GM04504 (cell line): ENCODE measurements at regions not wholly inside any gene's neighbourhood (a gene's known extent, or its start where the extent isn't known, plus 50 kb on each side); places are given as distances from the start of the nearest gene placed in this dataset.
"Not testable (repeated sequence)": the region's sequence is repeated elsewhere in the genome, so short reads cannot be mapped to it uniquely, and the experiment has no call there.

Experiments
- DNase-seq: peaks from one replicate; pipeline ENCODE4 v3.0.0-alpha.2; 2012; ENCODE audit warnings: low read depth

DNA sequence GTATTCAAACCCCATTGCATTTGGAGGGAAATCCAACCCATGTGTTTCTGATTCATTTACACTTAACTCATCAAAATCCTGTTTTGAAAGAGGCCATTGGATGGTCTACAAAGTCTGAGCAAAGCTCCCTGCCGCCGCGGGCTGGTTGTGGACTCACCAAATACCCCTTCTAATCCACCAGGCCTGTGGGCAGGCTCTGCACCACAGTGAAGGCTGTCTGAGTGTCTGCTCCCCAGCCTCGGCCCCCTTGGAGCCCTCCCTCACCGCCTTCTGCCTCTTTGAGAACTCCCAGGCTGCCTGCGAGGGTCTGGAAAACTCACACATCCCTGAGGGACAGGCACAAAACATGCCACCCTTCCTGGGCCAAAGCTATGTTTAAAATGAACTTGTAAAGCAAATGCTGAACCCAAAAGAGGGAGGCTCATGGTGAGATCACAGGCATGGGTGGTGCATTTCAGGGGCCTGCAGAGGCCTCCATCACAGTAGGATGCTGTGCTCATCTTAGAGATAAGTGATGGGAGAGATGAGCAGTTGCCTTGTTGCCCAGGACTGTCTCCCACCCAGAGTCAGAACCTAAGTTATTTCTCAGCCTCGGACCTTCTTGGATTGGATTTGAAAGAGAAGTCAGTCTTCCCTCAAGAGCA is 225.0 kb downstream of the CYP26B1 start:
- no peak for DNase-seq

DNA sequence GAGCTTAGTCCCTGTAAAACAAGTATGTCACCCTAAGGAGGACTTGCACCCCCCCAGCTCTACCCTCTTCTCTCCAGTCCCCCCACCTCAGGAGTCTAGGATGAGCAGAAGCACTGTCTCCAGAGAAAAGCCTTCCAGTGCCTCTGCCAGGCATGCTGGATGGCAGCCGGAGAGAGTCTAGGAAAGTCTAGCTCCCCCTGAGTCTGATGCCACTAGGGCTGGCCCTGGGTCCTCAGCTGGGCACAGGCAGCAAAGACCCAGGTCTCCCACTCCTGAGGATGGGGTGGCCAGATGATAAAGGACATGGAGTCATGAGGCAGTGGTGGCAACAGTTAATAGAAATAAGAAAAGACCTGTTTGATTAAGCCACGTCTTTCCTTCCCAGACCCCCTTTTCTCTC is 225.6 kb downstream of the CYP26B1 start:
- DNase-seq, result no peak

DNA sequence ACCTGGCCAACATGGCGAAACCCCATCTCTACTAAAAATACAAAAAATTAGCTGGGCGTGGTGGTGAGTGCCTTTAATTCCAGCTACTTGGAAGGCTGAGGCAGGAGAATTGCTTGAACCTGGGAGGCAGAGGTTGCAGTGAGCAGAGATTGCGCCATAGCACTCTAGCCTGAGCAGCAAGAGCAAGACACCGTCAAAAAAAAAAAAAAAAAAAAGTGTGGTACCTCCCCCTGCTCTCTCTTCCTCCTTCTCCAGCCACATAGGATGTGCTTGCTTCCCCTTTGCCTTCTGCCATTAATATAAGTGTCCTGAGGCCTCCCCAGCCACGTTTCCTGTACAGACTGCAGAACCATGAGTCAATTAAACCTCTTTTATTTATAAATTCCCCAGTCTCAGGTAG is 226.8 kb downstream of the CYP26B1 start:
- DNase-seq, result not testable (repeated sequence)

DNA sequence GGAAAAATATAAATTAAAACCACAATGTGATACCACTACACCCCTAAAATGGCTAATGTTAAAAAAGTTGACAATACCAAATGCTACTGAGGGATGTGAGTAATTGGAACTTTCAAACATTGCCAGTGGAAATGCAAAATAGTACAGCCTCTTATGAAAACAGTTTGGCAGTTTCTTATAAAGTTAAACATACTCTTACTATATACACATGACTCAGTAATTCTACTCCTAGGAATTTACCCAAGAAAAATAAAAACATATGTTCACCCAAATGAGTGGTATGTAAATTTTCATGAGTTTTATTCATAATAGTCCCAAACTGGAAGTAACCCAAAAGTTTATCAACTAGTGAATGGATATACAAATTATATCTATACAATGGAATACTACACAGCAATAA is 228.0 kb downstream of the CYP26B1 start:
- no peak for DNase-seq

DNA sequence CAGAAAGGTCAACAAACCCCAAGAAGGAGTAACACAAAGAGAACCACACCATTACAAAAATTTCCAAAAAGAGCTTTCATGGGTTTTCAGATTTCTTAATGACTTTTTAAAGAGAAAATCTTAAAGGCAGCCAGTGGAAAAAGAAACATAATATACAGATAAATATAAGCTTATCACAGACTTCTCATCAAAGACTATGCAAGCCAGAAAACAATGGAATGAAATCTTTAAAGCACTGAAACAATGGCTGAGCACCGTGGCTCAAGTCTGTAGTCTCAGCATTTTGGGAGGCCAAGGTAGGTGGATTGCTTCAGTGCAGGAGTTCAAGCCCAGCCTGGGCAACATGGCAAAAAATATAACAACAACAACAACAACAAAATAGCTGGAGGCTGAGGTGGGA is 237.4 kb downstream of the CYP26B1 start:
- DNase-seq, result no peak

DNA sequence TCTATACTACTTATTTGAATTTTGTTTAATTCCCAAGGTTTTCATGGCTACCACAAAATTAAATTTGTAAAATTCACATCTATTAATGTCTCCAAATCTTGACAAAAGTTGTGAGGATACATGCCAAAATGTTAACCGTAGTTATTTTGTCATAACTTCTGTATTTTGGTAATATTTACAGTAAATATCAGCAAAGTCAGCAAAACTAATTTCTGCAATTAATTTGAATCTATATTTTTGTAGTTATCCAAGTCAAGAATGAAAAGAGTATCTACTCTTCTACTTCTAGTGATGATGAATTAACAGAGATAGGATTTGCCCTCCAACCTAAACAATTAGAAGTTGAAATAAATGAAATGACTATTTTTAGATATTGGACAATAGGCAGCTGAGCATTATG is 238.9 kb downstream of the CYP26B1 start:
- no peak for DNase-seq

DNA sequence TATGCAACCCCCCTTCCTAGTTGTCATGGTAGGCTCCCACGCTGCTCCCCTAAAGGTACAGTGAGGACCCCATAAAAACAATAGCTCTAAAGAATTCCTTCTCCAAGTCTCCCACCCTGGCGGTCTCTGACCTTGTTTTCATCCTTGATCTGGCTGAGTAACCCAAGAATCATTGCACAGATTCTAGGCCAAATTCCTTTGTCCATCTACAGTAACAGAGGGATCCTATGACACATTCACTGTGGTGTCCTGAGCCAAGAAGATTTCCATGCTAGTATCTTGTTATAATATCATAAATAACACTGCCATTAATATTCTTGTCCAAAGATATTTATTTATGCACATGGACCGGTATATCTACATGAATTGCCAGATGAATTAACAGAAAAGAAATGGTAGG is 240.2 kb downstream of the CYP26B1 start:
- DNase-seq, result no peak

DNA sequence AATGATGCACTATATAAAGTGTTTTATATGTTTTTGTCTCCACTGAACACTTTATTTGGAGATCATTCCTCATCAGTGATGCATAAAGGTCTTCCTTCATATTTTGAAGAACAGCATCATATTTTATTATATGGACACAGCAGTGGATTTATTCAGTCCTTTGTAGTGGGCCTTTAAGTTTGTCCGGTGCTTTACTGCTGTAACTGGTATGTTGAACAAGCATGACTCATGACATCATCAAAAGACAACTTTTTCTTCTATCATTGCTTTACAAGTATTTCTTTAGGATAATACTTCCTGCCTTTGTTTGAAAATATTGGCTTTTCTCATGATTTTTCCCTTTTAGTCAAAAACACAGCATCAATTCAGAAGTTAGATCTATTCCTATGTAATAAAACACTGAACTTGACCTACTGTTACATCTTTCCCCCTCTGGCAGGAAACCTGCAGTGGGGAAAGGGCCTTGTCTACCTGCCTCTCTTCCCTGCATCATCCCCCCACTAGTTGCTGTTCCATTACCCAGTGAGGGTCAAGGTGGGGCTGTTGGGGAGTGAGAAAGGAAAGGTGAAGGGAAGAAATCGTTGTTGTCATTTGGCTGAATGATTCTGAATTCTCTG is 241.2 kb downstream of the CYP26B1 start:
- DNase-seq, result no peak

DNA sequence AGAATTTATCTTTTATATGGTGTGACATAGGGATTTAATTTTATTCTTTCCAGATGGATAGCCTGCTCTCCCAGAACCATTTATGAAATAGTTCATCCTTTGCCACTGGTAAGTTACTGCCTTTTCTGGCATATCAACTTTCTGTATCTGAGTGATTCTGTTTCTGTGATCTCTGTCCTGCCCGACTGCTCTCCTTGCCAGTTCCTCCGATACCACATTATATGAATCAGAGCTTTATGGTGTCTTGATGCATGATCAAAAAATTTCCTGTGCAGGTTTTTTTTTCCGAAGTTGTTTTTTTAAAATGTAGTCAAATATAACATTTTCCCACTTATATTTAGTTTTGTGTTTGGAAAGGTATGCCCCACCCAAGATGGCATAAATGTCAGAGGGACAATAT is 242.5 kb downstream of the CYP26B1 start:
- DNase-seq, result no peak

DNA sequence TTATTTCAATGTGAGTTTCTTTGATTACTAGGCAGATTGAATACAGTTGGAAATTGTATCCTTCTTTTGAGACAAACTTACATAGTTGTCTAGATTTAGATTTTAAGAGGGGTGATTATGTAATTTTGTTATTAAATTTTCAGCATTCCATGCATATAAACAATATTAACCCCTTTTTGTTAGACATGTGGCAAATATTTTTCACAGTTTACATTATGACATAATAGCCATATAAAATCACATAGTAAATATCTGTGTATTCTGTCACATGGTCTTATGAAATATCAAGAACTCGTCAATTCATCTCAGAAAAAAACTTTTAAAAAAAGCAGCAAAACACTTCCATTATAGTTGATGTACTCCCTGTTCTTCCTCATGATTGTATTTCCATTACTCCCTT is 243.8 kb downstream of the CYP26B1 start:
- no peak for DNase-seq

DNA sequence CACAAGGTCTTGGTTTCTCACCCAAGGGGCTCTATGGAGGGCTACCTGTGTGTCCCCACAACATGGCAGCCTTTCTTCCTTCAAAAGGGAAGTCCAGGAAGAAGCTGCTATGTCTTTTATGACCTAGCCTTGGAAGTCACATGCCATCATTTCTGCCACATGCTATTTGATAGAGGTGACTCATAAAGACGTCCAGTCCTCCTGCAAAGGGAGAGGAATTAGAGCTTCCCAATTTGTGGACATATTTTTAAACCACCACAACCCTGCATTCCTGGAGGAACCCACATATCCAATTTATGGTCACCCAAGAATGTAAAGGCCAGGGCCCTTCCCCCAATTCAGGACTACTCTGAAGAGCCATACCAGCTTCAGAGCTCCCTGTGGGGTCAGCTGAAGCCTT is 246.2 kb downstream of the CYP26B1 start:
- DNase-seq, result no peak

DNA sequence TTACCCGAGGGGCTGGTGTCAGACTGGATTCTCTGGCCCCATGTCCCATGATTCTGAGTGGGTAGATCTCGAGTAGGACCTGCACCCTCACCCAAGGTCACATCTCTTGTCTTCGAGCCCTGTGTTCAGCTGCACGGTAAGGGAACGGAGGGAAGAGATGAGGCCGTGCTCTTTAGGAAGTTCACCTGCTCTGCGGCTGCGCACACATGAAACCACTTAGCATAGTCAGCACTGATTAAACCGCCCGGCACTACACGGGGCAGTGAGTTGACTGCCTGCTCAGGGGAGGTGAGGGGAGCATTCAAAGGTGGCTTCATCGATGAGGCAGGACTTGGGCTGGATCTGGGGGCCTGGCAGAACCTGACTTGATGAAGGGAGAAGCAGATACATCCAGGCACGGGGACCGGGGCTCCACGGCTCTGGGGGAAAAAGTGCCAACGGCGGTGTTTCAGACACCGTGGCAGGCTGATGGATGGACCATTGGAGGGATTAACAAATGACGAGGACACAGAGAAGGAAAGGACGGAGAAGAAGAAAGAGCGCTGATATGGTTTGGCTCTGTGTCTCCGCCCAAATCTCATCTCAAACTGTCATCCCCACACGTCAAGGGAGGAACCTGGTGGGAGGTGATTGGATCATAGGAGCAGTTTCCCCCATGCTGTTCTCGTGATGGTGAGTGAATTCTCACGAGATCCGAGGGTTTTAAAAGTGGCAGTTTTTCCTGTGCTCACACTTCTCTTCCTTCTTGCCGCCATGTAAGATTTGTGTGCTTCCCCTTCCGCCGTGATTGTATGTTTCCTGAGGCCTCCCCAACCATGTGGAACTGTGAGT is 248.6 kb downstream of the CYP26B1 start:
- DNase-seq, result no peak

DNA sequence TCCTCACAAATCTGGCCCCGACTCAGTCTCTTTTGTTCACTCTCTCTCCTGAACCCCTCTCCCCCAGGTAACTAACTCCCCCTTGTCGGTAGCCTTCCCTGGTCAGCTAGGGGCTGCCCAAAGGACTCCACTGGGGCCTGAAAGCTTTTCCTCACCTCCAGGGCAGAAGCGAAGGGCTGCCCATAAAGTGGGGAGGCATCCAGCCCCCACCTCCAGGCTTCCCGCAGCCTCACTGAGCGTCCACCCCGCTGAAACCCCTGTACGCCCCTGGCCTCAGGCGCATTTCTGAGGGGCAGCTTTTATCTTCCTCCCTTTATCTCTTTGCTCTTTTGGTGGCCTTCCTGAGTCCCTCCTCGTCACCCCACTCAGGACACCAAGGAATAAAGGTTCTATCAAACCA is 249.3 kb downstream of the CYP26B1 start:
- no peak for DNase-seq

DNA sequence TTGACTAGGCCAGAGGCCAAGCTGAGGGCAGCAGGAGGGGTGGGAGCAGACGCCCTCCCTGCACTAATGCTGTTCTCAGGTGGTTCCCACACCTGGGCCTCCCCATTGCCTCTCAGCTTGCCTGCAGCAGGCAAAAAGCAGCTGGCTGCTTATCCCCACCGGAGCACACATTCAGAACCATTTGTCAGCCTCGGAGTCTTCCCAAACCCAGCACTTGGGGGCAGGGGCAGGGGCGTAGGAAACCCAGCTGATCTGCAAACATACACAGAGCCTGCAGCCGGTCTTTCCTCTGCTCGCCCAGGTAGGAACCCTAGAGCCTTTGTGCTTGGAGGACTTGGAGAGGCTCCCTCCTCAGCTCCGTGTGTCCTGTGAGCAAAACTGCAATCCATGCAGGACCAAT is 249.8 kb downstream of the CYP26B1 start:
- no peak for DNase-seq

DNA sequence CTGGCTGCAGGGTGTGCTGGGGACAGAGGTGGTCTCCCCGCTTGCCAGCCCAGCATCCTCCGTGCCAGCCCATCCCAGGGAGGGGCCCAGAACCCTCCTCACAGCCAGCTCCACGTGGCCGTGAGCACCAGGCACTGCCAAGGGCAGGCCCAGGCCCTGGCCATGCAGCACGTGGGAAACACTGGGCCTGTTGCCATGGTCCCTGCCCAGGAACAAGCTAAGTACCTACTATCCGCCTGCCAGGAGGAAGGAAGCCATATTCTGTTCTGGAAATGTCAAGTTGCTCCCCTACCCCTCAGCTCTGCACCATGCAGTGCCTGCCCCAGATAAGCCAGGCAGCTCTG is 250.6 kb downstream of the CYP26B1 start:
- DNase-seq, result no peak

DNA sequence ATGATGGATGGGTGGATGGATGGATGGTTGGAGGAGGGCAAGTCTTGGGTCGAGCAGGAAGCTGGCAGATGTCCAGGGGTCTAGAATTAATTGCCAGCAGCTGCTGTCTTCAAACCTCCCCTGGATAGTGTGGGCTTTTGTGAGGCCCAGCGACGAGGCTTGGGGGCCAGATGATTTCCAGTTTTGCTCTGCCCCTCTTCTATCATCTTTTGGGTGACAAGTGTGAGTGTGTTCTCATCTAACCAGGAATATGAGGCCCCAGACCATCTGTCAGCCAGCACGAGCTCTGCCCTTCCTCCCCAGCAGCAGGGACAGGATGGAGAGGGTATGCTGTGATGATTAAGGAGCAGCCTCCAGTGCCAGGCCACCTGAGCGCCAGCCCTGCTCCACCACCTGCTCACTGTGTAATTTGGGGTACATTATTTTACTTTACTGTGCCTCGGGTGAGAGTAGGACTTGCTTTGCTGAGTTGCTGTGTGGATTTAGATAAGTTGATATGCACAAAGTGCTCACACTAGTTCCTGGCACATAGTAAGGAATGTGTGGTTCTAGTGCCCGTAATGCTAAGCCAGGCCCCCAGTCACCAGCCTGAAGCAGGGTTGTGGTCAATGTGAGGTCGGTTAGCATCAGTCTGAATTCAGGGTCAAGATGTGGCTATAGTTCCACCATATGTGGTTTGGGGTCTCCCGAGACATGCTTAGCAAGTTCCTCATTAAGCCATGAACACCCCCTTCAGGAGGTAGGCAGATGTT is 251.1 kb downstream of the CYP26B1 start:
- no peak for DNase-seq

DNA sequence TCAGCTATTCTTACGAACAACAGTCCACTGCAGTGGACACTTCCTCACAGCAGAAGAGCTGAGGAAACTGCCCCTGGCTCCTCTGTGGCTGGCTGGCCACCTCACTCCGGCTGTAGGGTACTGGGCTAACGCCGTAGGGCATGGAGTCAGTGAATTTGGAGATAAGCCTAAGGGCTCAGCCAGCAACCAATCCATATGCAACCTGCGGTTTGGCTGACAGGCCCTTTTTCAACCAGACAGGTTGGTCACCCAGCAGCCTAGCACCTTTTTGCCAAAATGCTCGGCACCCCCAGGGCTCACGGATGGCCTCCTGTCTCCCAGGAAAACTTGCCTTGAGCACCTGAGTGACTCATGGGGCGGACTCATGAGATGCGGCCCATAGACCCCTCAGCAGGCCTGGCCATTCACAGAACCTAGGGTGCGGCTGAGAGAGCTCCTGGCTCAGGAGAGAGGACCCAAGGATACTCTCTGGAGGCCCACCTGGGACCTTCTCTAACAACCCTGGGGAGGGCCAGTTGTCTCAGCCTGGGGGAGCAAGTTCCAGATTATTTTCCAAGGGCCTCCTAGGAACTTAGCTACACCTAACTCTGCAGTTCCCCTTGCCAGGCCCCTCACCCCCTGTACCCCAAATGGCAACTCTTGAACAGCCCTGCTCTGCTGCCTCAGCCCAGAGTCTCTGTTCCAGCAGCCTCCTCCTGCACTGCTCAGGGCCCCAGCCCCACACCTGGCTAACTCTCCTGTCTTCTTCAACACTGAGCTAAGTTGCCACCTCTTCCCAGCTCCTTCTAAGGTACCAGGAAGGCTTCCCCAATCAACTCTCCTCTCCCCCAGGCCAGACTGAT is 252.1 kb downstream of the CYP26B1 start:
- no peak for DNase-seq

DNA sequence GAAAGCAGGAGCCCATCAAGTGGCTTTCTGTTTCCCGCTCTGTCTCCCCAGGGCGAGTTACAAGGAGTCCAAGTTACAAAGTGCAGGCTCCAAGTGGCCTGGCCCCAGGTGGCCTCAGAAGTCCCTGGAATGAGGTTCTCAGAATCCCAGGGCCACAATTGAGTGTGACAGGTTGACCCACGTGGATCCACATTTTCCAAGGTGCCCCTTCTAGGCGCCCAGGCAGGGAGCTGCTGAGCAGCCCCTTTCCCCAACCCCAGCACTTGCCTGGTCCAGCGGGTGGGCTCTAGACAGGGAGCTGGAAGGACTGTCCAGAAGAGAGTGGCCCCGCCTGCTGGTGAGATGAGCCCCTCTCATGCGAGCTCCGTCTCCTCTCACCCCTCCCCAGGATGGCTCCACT is 253.4 kb downstream of the CYP26B1 start:
- DNase-seq, result no peak

DNA sequence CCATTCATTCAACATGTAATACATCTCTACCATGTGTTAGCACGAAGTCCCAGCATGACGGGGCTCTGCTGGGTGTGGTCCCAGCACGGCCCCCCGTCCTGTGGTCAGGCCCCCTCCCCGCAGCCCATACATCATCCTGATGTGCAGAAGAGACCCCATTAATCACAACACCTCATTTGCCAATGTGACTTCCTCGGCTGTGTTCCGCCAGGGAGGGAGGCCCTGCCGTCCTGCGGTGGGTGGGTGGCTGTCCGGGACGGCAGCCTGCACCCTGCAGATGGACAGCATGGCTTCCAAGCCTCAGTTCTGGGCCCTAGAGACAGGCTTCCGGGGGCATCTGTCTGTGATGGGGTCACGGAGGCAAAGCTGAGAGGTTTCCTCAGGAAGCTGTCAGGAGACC is 254.0 kb downstream of the CYP26B1 start:
- no peak for DNase-seq

DNA sequence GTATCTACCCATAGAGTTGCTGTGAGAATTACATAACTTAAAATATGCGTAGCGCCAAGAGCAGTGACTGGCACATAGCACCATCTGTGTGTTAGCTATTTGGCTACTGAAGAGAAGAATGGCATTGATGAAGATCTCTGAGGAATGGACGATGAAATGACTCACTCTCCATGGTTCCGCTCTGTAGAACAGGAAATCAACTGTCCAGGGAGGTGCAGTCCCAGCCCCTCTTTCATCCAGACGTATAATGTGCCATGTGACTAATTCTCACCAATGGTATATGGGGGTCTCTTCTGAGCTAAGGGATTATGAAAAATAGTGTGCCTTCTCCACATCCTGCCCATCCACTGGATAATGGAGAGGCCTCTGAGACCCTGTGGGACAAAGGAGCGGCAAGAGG is 254.8 kb downstream of the CYP26B1 start:
- DNase-seq, result no peak

DNA sequence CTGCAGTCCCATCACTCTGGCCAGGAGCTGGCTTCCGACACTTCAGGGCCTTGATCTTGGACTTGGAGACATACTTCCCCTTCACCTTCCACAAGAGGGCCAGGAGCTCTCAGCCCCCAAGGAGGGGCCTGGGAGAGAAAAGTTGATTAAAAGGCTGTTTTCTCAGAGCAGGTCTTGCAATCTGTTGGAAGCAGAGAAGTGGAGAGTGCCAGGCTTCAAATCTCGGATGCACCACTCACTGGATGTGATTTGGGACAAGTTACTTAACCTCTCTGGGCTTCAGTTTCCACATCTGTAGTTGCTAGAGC is 255.3 kb downstream of the CYP26B1 start:
- no peak for DNase-seq
